Erythroblast (primary cell): ENCODE measurements at regions not wholly inside any gene's neighbourhood (a gene's known extent, or its start where the extent isn't known, plus 50 kb on each side); places are given as distances from the start of the nearest gene placed in this dataset.

Experiments used
- GATA1 ChIP-seq: IDR thresholded peaks from 2 replicates; pipeline ENCODE4 v1.6.1; 2011; ENCODE audit warnings: low read depth, mild to moderate bottlenecking, control low read depth, low read length, moderate library complexity
- POLR2A ChIP-seq: IDR thresholded peaks from 2 replicates; pipeline ENCODE4 v1.6.1; 2011; ENCODE audit warnings: mild to moderate bottlenecking, low read length

- no peak for TF ChIP-seq POLR2A
- no peak for TF ChIP-seq GATA1
Observed at GRCh38 chr16:65749506-65749905, 617.0 kb upstream of the CDH5 start.
